ENCODE measurements at regions not wholly inside any gene's neighbourhood (a gene's known extent, or its start where the extent isn't known, plus 50 kb on each side); places are given as distances from the start of the nearest gene placed in this dataset.
"Not testable (repeated sequence)": the region's sequence is repeated elsewhere in the genome, so short reads cannot be mapped to it uniquely, and the experiment has no call there.

DNA sequence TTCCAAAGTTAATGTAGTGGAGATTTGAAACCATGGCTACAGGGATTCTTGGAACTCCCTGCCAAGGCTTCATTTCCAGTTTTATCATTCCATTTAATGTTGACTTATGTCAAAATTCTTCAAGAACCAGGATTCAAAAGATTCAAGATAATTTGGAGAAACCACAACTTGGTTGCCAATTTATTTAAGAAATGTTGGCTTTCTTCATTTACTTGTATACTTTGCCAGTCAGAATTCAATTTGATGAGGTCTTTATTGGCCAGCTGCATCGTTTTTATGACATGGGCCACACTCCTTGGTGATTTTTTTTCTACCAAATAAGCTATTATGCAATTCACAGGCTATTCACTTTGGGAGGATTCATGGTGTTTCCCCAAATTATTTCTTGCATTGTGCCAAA, 53.1 kb upstream of the RASEF start:
- H3K4me3 ChIP-seq, result no peak overlapping the region
- no peak for DNase-seq (ENCODE audit: low spot score in 2 of 2)
- no peaks in the 10 kb centered on the region for H3K9me3 ChIP-seq
- in situ Hi-C loops (cut with MboI; ENCODE audit: low sequenced_read_pairs), result no loop called here
- H3K27me3 ChIP-seq (ENCODE audit: low read depth), result no peaks in the 10 kb centered on the region
- no peaks in the 10 kb centered on the region for H3K36me3 ChIP-seq (replicated peaks)
- H3K4me1 ChIP-seq, result no peaks in the 10 kb centered on the region

DNA sequence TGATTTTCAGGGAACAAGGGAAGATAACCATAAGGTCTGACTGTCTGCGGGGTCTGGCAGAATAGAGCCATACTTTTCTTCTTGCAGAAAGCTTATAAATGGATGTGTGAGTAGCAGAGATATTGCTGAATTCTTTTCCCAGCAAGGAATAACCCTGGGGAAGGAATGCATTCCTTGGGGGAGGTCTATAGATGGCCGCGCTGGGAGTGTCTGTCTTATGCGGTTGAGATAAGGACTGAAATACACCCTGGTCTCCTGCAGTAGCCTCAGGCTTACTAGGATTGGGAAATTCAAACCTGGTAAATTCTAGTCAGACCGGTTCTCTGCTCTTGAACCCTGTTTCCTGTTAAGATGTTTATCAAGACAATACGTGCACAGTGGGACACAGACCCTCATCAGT, 50.5 kb upstream of the RASEF start:
- H3K27me3 ChIP-seq (ENCODE audit: low read depth); H3K4me1 ChIP-seq; H3K36me3 ChIP-seq (replicated peaks); DNase-seq (ENCODE audit: low spot score in 2 of 2); H3K9me3 ChIP-seq; in situ Hi-C loops (cut with MboI; ENCODE audit: low sequenced_read_pairs); H3K4me3 ChIP-seq: not testable (repeated sequence)
